ENCODE measurements at regions not wholly inside any gene's neighbourhood (a gene's known extent, or its start where the extent isn't known, plus 50 kb on each side); places are given as distances from the start of the nearest gene placed in this dataset.

DNA sequence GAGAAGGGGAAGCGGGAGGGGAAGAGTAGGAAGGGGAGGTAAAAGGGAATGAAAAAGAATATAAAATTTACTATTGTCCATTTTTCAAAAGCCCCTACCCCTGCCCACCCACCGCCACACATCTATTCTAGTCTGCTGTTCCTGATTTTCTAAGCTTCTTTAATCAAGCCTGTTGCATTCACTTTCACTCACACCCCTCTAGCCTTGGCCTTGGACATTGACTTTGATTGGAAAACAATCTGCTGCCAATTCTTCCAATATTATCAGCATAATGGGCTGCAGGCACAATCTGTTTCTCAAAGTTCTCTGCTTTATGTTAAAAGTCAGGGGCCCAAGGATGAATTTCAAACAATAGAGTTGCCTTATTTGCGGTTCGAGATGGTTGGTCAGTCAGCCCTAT is 281.2 kb downstream of the SETD4 start:
- no peak for DNase-seq (ENCODE audit: low spot score)
- BruUV-seq (replicated peaks), result no TSS peak
- WGBS (ENCODE audit: low lambda C conversion rate), result 47% methylated on average over 4 of the region's 4 CpGs

GRCh38 chr21:35777081-35777480 is 283.2 kb downstream of the SETD4 start:
- Histone ChIP-seq H3K4me3 (replicated peaks in 1 of 3; ENCODE audit: insufficient read depth in 1 of 3, low read depth in 2 of 3, low read length in 3 of 3) (no peak overlapping the region), H3K4me2 (ENCODE audit: low read depth, low read length) (no peak overlapping the region), H3K36me3 (replicated peaks in 1 of 2; ENCODE audit: control insufficient read depth in 1 of 2, insufficient read depth in 2 of 2, low read length in 2 of 2) (no peaks in the 10 kb centered on the region), H3K9ac (ENCODE audit: insufficient read depth, low read depth, low read length) (no peak overlapping the region), H3K9me3 (ENCODE audit: low read length) (no peaks in the 10 kb centered on the region), H3K27me3 (ENCODE audit: control insufficient read depth in 1 of 2, insufficient read depth in 2 of 2, low read length in 2 of 2) (no peaks in the 10 kb centered on the region; a peak in 1 of 5 replicates), H2AFZ (ENCODE audit: low read length) (no peak overlapping the region), H3K4me1 (ENCODE audit: insufficient read depth, low read length) (no peaks in the 10 kb centered on the region), H3K27ac (ENCODE audit: extremely low read length, insufficient read depth, low read length) (no peak overlapping the region), H4K20me1 (ENCODE audit: insufficient read depth, low read length) (no peaks in the 10 kb centered on the region), H3K79me2 (ENCODE audit: insufficient read depth, low read length) (no peaks in the 10 kb centered on the region)
- no peak for FAIRE-seq
- no TSS peak for BruUV-seq (replicated peaks)
- WGBS (ENCODE audit: low lambda C conversion rate), result 47% methylated on average over 2 of the region's 2 CpGs
- intact Hi-C loops (cut with micrococcal nuclease; ENCODE audit: unreplicated experiment), result no loop called here
- ATAC-seq, result no peak
- no peak for DNase-seq (ENCODE audit: low spot score)
- ChIA-PET POLR2A (no interaction called here), CTCF (ENCODE audit: low intra/inter-chr PET ratio, low total read pairs) (no interaction called here)
- in situ Hi-C loops (cut with HindIII; ENCODE audit: extremely low pct_ligation_motif_present, low pct_unique_long_range_greater_than_20kb), result no loop called here
- TF ChIP-seq PREB (CRISPR knock-in tag; IDR thresholded peaks at IDR 0.05) (no peak), MLXIP (CRISPR knock-in tag; IDR thresholded peaks at IDR 0.05; ENCODE audit: borderline replicate concordance) (no peak), IKZF5 (CRISPR knock-in tag; IDR thresholded peaks at IDR 0.05) (no peak), KMT2A (CRISPR knock-in tag; IDR thresholded peaks at IDR 0.05) (no peak), ZSCAN29 (CRISPR knock-in tag; conservative IDR thresholded peaks at IDR 0.05) (no peak), DZIP1 (CRISPR knock-in tag; IDR thresholded peaks at IDR 0.05) (no peak), ZNF33B (CRISPR knock-in tag; IDR thresholded peaks at IDR 0.05) (no peak)

More for the DNA sequence above, 281.2 kb downstream of the SETD4 start:
- CTCF ChIA-PET (ENCODE audit: low intra/inter-chr PET ratio, low total read pairs), result no interaction called here
- Histone ChIP-seq H3K9ac (ENCODE audit: insufficient read depth, low read depth, low read length) (no peak overlapping the region), H2AFZ (ENCODE audit: low read length) (no peak overlapping the region), H3K79me2 (ENCODE audit: insufficient read depth, low read length) (no peaks in the 10 kb centered on the region), H3K36me3 (replicated peaks in 1 of 2; ENCODE audit: control insufficient read depth in 1 of 2, insufficient read depth in 2 of 2, low read length in 2 of 2) (no peaks in the 10 kb centered on the region), H3K4me1 (ENCODE audit: insufficient read depth, low read length) (no peaks in the 10 kb centered on the region), H3K4me2 (ENCODE audit: low read depth, low read length) (no peak overlapping the region), H3K27ac (ENCODE audit: extremely low read length, insufficient read depth, low read length) (no peak overlapping the region), H3K4me3 (replicated peaks in 1 of 3; ENCODE audit: insufficient read depth in 1 of 3, low read depth in 2 of 3, low read length in 3 of 3) (no peak overlapping the region), H3K27me3 (ENCODE audit: control insufficient read depth in 1 of 2, insufficient read depth in 2 of 2, low read length in 2 of 2) (no peaks in the 10 kb centered on the region; a peak in 1 of 5 replicates), H4K20me1 (ENCODE audit: insufficient read depth, low read length) (no peaks in the 10 kb centered on the region), H3K9me3 (ENCODE audit: low read length) (no peaks in the 10 kb centered on the region)
- in situ Hi-C loops (cut with HindIII; ENCODE audit: extremely low pct_ligation_motif_present, low pct_unique_long_range_greater_than_20kb) (no loop called here), intact Hi-C loops (cut with micrococcal nuclease; ENCODE audit: unreplicated experiment) (no loop called here)
- ATAC-seq, result no peak
- no peak for FAIRE-seq
- POLR2A ChIA-PET, result no interaction called here
- TF ChIP-seq REXO4 (CRISPR knock-in tag; IDR thresholded peaks at IDR 0.05; ENCODE audit: borderline replicate concordance), result no peak
- TF ChIP-seq ZBTB42 (CRISPR knock-in tag; IDR thresholded peaks at IDR 0.05), result no peak
- TF ChIP-seq KLF12 (CRISPR knock-in tag; IDR thresholded peaks at IDR 0.05; ENCODE audit: borderline replicate concordance), result no peak
- TF ChIP-seq WIZ (CRISPR knock-in tag; IDR thresholded peaks at IDR 0.05), result no peak
- TF ChIP-seq MAFG (CRISPR knock-in tag; IDR thresholded peaks at IDR 0.05), result no peak
- TF ChIP-seq MYC (CRISPR knock-in tag; IDR thresholded peaks at IDR 0.05; ENCODE audit: borderline replicate concordance), result no peak
- no peak for TF ChIP-seq ZIK1 (CRISPR knock-in tag; IDR thresholded peaks at IDR 0.05; ENCODE audit: borderline replicate concordance, low read depth)
- no peak for TF ChIP-seq ZNF589 (CRISPR knock-in tag; conservative IDR thresholded peaks at IDR 0.05)
- no peak for TF ChIP-seq ZFP36 (IDR thresholded peaks at IDR 0.05; ENCODE audit: borderline replicate concordance, low read depth, low read length, partially characterized antibody)
- TF ChIP-seq KAT2B (IDR thresholded peaks at IDR 0.05; ENCODE audit: borderline replicate concordance, low read depth, low read length), result no peak
- TF ChIP-seq ZNF292 (CRISPR knock-in tag; IDR thresholded peaks at IDR 0.05; ENCODE audit: borderline replicate concordance, low read depth), result no peak
- no peak for TF ChIP-seq POLR2AphosphoS2 (IDR thresholded peaks at IDR 0.05; ENCODE audit: low read depth, low read length)

Data from HepG2 (cell line).